Effector memory CD4-positive, alpha-beta T cell (primary cell): ENCODE measurements at regions not wholly inside any gene's neighbourhood (a gene's known extent, or its start where the extent isn't known, plus 50 kb on each side); places are given as distances from the start of the nearest gene placed in this dataset.

Experiments used
- DNase-seq, 3 donors: peaks; one replicate each; pipeline ENCODE4 v3.0.0-alpha.2; 2020
- H3K27ac ChIP-seq: 2 replicates; pipeline ENCODE4 v1.7.0; 2013; ENCODE audit warnings: mild to moderate bottlenecking, low read length, moderate library complexity; ENCODE audit not compliant: insufficient read depth, poor library complexity, severe bottlenecking
- H3K27me3 ChIP-seq: replicated peaks from 2 replicates; pipeline ENCODE4 v1.7.0; 2013; ENCODE audit warnings: mild to moderate bottlenecking, low read length; ENCODE audit not compliant: insufficient read depth, control insufficient read depth, poor library complexity, severe bottlenecking
- H3K36me3 ChIP-seq: 2 replicates; pipeline ENCODE4 v1.7.0; 2013; ENCODE audit warnings: mild to moderate bottlenecking, low read length, moderate library complexity; ENCODE audit not compliant: control insufficient read depth, insufficient read depth
- H3K4me1 ChIP-seq: 2 replicates; pipeline ENCODE4 v1.7.0; 2013; ENCODE audit warnings: low read length, mild to moderate bottlenecking; ENCODE audit not compliant: control insufficient read depth, insufficient read depth, poor library complexity, severe bottlenecking
- H3K4me3 ChIP-seq: 2 replicates; pipeline ENCODE4 v1.7.0; 2013; ENCODE audit warnings: low read length, low read depth, mild to moderate bottlenecking; ENCODE audit not compliant: insufficient read depth, poor library complexity, severe bottlenecking
- H3K9me3 ChIP-seq: 2 replicates; pipeline ENCODE4 v1.7.0; 2013; ENCODE audit warnings: mild to moderate bottlenecking, low read length, moderate library complexity; ENCODE audit not compliant: control insufficient read depth

- H3K36me3 ChIP-seq: no peaks in the 10 kb centered on the region
- no peak for DNase-seq
Measured at GRCh38 chr2:18841248-18842150, 252.1 kb upstream of the NT5C1B start.

DNA sequence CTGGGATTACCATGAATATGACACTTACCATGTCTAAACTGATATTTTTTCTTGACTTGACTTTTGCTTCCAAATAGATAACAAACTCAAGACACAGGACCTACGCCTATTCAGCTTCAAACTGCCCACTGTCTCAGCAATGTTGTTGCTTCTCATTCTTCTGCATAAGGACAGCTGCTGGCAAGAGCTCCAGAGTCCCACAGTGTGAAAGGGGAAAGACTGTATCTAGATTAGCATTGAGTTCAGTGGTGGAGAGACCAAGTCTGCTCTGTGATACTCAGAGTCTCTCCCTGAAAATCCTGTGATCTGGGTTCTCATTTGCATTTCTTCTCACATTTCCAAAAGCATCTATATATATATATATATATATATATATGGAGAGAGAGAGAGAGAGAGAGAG lies 247.9 kb upstream of the NT5C1B start:
- no peaks in the 10 kb centered on the region for H3K4me1 ChIP-seq
- no peaks in the 10 kb centered on the region for H3K27me3 ChIP-seq
- no peaks in the 10 kb centered on the region for H3K36me3 ChIP-seq
- no peak overlapping the region for H3K27ac ChIP-seq
- DNase-seq: no peak
- H3K9me3 ChIP-seq: no peaks in the 10 kb centered on the region
- no peak overlapping the region for H3K4me3 ChIP-seq

More at GRCh38 chr2:18841248-18842150, 252.1 kb upstream of the NT5C1B start:
- H3K9me3 ChIP-seq: no peaks in the 10 kb centered on the region
- H3K4me3 ChIP-seq: no peak overlapping the region
- H3K4me1 ChIP-seq: no peaks in the 10 kb centered on the region
- no peaks in the 10 kb centered on the region for H3K27me3 ChIP-seq
- no peak overlapping the region for H3K27ac ChIP-seq

GRCh38 chr2:18836436-18836835 lies 247.1 kb upstream of the NT5C1B start:
- Histone ChIP-seq H3K27ac (no peak overlapping the region), H3K36me3 (no peaks in the 10 kb centered on the region), H3K4me1 (no peaks in the 10 kb centered on the region), H3K27me3 (no peaks in the 10 kb centered on the region), H3K9me3 (no peaks in the 10 kb centered on the region), H3K4me3 (no peak overlapping the region)
- DNase-seq: no peak

DNA sequence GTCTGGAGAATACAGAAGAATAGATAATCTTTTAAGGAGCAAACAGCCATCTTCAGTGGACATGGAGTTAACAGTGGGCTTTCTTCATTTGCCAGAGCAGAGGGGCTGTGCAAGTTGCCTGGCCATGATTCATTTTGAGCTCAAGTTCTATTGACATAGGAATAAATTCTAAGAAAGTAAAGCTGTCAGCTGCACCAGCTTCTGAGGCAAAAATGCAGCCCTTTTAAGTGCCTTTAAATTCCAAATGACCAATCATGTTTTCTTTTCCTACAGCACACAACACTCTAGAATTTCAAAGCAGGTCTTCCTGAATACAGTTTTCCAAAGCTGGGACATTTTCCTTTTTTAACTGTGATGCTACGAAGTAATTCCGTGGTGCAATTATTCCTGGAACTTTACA lies 246.4 kb upstream of the NT5C1B start:
- no peaks in the 10 kb centered on the region for H3K4me1 ChIP-seq
- H3K27me3 ChIP-seq: no peaks in the 10 kb centered on the region
- DNase-seq: no peak
- H3K4me3 ChIP-seq: no peak overlapping the region
- no peak overlapping the region for H3K27ac ChIP-seq
- H3K9me3 ChIP-seq: no peaks in the 10 kb centered on the region
- no peaks in the 10 kb centered on the region for H3K36me3 ChIP-seq

DNA sequence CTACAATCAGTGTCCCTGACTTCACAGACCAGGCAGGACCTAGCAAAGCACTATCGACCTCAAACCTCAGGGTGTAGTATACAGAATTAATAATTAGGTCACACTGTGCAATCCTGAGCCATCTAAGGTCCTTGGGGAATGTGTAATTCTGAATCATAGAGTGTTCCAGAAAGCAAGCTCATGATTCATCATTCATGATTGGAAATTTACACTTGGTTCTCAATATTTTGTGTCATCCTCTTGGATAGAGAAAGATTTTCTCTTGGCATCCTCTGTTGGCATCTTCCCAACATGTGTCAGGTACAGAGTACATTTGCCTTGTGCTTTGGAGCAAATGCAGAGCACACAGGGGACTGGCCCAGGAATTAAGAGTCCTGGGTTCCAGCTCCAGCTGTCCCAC lies 245.0 kb upstream of the NT5C1B start:
- H3K9me3 ChIP-seq: no peaks in the 10 kb centered on the region

DNA sequence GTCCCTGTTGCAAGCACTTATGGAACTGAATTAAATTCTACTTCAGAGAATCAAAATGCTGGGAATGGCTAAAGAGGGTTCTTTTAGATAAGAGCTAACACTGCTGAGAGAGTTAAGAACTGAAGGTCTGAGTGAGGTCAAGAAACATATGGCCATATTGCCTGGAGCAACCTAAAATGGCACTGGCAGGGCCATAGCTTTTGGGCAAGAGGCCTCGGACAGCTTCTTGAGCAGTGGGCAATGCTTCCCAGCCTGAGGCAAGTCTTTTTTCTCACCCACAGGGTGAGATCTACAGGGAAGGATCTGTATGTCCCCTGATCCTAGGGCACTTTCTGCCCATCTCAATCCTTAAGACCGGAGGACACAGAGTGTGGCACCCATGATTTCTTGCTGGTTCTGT lies 244.6 kb upstream of the NT5C1B start:
- no peak overlapping the region for H3K27ac ChIP-seq

More for the DNA sequence above, 245.0 kb upstream of the NT5C1B start:
- no peak for DNase-seq
- Histone ChIP-seq H3K4me3 (no peak overlapping the region), H3K4me1 (no peaks in the 10 kb centered on the region), H3K36me3 (no peaks in the 10 kb centered on the region), H3K27me3 (no peaks in the 10 kb centered on the region), H3K27ac (no peak overlapping the region)

DNA sequence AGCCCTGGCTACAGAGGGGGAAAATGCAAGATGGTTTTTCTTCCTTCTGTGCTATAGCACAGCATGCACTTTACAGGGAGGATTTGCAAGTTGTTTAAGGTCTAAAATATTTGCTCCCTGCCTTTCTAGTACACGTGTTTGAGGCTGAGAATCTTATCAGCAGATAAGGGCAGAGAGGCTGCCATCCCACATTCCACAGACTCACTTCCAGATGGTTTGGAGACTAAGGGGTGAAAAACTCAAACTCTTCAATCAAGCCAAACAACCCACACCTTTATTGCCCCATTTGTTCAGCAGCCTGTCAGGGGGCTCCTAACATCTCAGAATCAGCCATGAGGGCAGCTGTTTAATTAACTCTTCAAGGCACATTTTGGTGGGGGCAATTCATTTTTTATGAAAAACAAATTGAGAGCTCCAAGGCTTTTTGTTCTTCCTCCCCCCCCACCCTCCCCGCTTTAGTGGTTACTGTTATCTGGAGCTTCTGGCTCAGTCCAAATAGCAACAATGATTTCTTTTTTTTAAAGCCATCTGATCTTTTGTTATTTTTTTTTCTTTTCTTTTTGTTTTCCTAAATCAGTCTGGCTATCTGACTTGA lies 242.6 kb upstream of the NT5C1B start:
- Histone ChIP-seq H3K36me3 (no peaks in the 10 kb centered on the region), H3K4me1 (no peaks in the 10 kb centered on the region), H3K9me3 (no peaks in the 10 kb centered on the region), H3K4me3 (no peak overlapping the region), H3K27me3 (no peaks in the 10 kb centered on the region), H3K27ac (no peak overlapping the region)
- no peak for DNase-seq

More for the DNA sequence above, 244.6 kb upstream of the NT5C1B start:
- no peak for DNase-seq
- Histone ChIP-seq H3K4me3 (no peak overlapping the region), H3K36me3 (no peaks in the 10 kb centered on the region), H3K4me1 (no peaks in the 10 kb centered on the region), H3K9me3 (no peaks in the 10 kb centered on the region), H3K27me3 (no peaks in the 10 kb centered on the region)

DNA sequence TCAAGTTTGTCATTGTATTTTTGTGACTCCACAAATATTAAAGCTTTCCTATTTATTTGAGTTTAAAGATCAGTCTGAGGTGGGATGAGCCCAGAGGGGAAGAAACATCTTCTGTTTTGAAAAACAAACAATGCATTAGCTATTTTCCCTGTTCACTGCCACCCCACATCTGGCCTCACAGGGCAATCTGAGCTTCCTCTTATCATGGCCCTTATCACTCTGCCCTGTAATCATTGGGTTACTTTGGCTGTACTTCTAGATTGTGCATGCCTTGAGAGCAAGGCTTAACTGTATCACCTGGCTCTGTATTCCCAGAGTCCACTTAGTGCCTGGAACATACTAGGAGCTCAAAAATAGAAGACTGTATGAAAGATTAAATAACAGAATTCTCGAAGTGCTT lies 241.6 kb upstream of the NT5C1B start:
- Histone ChIP-seq H3K9me3 (no peaks in the 10 kb centered on the region), H3K27me3 (no peaks in the 10 kb centered on the region), H3K4me1 (no peaks in the 10 kb centered on the region), H3K27ac (no peak overlapping the region), H3K36me3 (no peaks in the 10 kb centered on the region), H3K4me3 (no peak overlapping the region)
- DNase-seq: no peak

DNA sequence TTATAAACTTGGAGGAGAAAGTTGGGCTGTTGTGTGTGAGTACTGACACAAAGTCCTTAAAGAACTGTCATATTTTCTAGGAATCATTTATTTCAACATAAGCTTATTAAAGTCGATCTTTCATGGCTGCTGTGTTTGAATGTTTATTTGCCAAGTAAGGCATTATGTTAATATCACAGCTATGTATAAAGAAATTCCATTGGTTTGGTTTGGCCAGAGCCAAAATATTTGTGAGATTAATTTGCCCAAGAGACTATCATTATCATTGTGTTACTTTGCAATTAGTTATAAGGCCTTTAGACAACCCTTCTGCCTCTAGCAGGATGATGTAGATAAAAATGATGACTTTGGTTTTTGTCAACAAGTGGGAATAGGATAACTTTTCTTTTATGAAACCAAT lies 240.6 kb upstream of the NT5C1B start:
- no peak overlapping the region for H3K4me3 ChIP-seq
- no peaks in the 10 kb centered on the region for H3K27me3 ChIP-seq
- H3K27ac ChIP-seq: no peak overlapping the region
- H3K4me1 ChIP-seq: no peaks in the 10 kb centered on the region
- no peak for DNase-seq
- H3K9me3 ChIP-seq: no peaks in the 10 kb centered on the region
- no peaks in the 10 kb centered on the region for H3K36me3 ChIP-seq

- DNase-seq: no peak
- H3K9me3 ChIP-seq: no peaks in the 10 kb centered on the region
- no peaks in the 10 kb centered on the region for H3K36me3 ChIP-seq
- H3K4me3 ChIP-seq: no peak overlapping the region
- H3K27me3 ChIP-seq: no peaks in the 10 kb centered on the region
- H3K27ac ChIP-seq: no peak overlapping the region
- no peaks in the 10 kb centered on the region for H3K4me1 ChIP-seq
Measured at GRCh38 chr2:18829251-18829902, 240.0 kb upstream of the NT5C1B start.
